GM12801 (cell line): ENCODE measurements at regions not wholly inside any gene's neighbourhood (a gene's known extent, or its start where the extent isn't known, plus 50 kb on each side); places are given as distances from the start of the nearest gene placed in this dataset.

Source experiments
- TF ChIP-seq, protein P1 (sequence below): IDR thresholded peaks from one replicate; pipeline ENCODE4 v1.5.1; 2011; ENCODE audit warnings: control low read depth; ENCODE audit not compliant: insufficient read length; ENCODE audit errors: extremely low read depth

DNA sequence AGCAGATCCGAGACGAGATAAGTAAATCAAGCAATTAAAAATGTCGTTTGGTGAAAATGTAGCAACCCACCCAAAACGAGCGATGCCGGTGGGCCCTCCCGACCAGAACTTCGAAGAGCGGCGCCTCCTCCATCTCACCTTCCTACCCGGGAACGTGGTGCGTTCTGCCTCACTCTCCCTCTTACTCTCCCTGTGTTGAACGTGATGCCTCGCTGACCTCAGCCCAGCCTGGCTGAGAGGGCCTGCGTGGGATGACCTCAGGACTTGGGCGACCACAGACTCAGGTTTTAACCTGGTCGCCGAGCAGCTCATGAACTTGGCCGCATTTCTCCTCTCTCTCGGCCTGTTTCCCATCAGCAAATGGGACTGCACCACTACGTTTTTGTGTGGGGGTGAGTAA, 69.7 kb upstream of the RPL38 start:
- TF ChIP-seq, protein P1, sequence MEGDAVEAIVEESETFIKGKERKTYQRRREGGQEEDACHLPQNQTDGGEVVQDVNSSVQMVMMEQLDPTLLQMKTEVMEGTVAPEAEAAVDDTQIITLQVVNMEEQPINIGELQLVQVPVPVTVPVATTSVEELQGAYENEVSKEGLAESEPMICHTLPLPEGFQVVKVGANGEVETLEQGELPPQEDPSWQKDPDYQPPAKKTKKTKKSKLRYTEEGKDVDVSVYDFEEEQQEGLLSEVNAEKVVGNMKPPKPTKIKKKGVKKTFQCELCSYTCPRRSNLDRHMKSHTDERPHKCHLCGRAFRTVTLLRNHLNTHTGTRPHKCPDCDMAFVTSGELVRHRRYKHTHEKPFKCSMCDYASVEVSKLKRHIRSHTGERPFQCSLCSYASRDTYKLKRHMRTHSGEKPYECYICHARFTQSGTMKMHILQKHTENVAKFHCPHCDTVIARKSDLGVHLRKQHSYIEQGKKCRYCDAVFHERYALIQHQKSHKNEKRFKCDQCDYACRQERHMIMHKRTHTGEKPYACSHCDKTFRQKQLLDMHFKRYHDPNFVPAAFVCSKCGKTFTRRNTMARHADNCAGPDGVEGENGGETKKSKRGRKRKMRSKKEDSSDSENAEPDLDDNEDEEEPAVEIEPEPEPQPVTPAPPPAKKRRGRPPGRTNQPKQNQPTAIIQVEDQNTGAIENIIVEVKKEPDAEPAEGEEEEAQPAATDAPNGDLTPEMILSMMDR = no peak

DNA sequence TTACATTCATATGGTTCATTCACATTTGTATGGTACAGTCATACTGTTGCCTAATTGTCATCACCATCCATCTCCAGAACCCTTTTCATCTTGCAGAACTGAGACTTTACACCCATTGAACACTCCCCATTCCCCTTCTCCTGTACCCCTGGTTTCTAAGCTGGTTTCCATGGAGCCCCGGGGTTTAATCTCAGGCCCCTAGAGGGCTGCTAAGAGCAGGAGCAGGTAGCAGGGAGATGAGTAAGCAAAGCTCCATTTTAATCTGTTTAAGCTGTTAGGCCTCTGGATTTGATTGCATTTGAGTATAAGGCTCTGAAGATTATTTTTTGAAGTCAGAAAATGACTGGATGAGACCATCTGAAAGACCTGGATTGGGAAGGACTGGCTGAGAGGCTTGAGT, 68.5 kb upstream of the RPL38 start:
- TF ChIP-seq, protein P1 = no peak

DNA sequence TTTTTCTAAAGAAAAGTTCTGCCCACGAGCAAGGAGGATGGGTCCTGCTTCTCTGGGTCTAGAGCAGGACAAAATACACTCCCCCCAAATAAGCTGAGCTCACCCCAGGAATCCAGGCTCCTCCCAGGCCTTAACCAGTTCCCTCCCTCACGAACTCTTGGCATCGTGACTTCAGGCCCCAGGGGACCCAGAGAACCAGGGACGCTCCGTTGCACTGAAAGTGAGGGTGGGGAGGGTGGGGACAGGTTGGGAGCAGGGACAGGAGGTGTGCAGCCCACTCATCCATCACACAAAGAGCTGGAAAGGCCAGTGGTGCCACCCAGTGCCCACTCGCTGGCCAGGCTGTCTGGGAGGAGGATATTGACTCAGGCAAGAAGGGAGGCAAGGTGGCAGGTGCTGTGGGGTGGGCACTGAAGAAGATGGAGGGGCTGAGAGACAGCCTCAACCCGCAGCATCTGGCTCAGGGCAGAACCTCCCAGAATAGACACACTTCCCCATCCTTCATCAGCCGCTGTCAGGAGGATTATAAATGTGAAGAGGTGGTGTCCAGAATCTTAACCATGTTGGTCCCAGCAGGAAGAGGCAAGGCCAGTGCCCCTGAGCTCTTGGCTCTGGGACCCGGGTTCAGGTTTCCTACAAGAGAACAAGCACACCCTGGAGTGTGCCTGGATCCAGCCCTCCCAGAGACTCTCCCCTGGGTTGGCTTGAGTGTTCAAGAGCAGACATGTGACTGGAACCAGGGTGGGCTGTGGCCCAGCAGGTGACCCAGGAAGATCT, 67.9 kb upstream of the RPL38 start:
- TF ChIP-seq, protein P1 = no peak

DNA sequence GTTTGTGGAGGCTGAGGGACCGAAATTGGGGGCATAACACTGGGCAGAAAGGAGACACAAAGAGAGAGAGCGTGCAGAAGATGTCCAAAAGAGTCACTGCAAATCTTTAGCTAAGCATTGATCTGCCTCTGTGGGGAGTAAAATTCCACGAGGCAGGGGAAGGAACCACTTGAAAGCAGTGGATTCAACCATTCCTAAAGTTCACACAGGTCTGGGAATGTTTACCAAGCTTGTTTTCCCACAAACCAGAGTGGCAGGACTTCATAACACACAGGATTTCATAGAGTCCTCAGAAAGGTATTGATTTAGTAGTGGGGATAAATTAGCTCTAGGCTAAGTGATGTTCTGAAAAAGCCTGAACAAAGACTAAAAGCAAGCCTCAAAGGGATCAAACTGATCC, 66.1 kb upstream of the RPL38 start:
- TF ChIP-seq, protein P1 = no peak

DNA sequence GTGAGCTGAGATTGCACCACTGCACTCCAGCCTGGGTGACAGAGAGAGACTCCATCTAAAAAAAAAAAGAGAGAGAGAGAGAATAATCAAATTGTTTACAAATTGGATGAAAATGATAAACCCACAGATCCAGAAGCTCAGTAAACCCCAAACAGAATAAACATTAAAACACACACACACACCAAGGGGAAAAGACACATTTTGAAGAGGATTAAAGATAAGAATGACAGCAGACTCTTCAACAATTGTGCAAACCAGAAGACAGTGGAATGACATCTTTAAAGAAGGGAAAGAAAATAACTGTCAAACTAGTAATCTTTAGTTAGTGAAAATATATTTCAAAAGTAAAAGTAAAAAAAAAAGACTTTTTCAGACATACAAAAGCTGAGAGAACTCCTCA, 64.4 kb upstream of the RPL38 start:
- TF ChIP-seq, protein P1 = no peak

DNA sequence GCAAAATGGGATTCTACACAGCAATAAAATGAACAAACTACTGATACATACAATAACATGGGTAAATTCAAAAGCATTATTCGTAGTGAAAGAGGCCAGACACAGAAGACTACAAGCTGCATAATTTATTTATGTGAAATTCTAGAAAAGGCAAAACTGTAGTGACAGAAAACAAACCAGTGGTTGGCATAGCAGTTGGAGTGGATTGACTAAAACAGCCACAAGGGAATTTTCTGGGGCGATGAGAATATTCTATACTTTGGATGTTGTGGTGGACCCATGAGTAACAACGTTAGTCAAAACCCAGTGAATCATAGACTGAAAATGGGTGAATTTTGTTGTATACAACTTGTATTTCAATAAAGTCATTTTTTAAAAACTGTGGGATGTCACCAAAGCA, 63.2 kb upstream of the RPL38 start:
- TF ChIP-seq, protein P1 = no peak

DNA sequence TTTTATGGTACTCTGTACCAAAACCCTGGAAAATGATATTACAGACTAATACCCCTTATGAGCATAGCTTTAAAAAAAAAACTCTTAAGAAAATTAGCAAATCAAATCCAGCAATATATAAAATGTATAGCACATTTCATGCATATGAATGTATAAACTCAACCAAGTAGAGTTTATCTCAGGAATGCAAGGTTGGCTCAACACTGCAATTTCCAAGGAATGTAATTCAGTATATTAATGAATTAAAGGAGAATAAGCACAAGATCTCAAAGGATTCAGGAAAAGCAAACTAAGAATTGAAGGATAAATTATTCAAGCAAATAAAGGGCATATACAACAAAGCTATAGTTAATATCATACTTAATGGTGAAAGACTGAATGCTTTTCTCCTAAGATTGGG, 61.9 kb upstream of the RPL38 start:
- TF ChIP-seq, protein P1 = no peak

DNA sequence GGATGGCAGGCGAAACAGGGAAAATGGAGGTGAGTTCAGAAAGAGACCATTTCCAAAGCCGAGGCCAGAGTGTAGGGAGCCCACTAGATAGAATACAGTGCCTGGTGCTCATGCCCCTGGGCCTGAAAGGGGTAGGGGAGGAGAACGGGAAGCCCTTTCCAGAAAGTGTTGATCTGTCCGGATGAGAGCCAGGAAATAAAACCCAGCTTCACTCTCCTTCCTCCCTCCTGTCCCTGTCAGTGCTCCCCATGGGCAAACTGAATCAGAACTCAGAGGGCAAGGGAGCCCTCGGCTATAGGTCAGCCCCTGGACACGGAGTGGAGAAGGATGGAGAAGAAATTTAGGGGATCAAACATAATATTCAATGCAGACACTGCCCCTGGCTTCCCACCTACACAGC, 57.7 kb upstream of the RPL38 start:
- TF ChIP-seq, protein P1 = no peak
